ENCODE measurements at regions not wholly inside any gene's neighbourhood (a gene's known extent, or its start where the extent isn't known, plus 50 kb on each side); places are given as distances from the start of the nearest gene placed in this dataset.
"Not testable (repeated sequence)": the region's sequence is repeated elsewhere in the genome, so short reads cannot be mapped to it uniquely, and the experiment has no call there.

GRCh38 chr5:109283086-109283485 lies 126.7 kb downstream of the PJA2 start:
- DNase-seq (ENCODE audit: low spot score); ATAC-seq: not testable (repeated sequence)

- no peak for DNase-seq (ENCODE audit: low spot score)
- no peak for ATAC-seq
Observed at GRCh38 chr5:109281136-109281690, 128.6 kb downstream of the PJA2 start.

- ATAC-seq = no peak
- DNase-seq (ENCODE audit: low spot score) = no peak
Observed at GRCh38 chr5:109278141-109278540, 131.6 kb downstream of the PJA2 start.

GRCh38 chr5:109275919-109276318 lies 133.9 kb downstream of the PJA2 start:
- ATAC-seq (no peak), DNase-seq (ENCODE audit: low spot score) (no peak)

GRCh38 chr5:109273594-109273993 lies 136.2 kb downstream of the PJA2 start:
- DNase-seq (ENCODE audit: low spot score) (no peak), ATAC-seq (no peak)

- no peak for DNase-seq (ENCODE audit: low spot score)
- no peak for ATAC-seq
Observed at GRCh38 chr5:109267283-109267682, 142.5 kb downstream of the PJA2 start.

- DNase-seq (ENCODE audit: low spot score) (no peak), ATAC-seq (no peak)
Observed at GRCh38 chr5:109258755-109259154, 151.0 kb downstream of the PJA2 start.

- DNase-seq (ENCODE audit: low spot score) (no peak), ATAC-seq (peak; percentile 19)
Observed at GRCh38 chr5:109256486-109256885, 153.3 kb downstream of the PJA2 start.

- no peak for ATAC-seq
- DNase-seq (ENCODE audit: low spot score) = no peak
Observed at GRCh38 chr5:109254511-109254910, 155.3 kb downstream of the PJA2 start.

GRCh38 chr5:109253262-109253661 lies 156.5 kb downstream of the PJA2 start:
- DNase-seq (ENCODE audit: low spot score) (no peak), ATAC-seq (no peak)

- ATAC-seq (no peak), DNase-seq (ENCODE audit: low spot score) (no peak)
Observed at GRCh38 chr5:109252731-109253130, 157.0 kb downstream of the PJA2 start.

- ATAC-seq (no peak), DNase-seq (ENCODE audit: low spot score) (no peak)
Observed at GRCh38 chr5:109250533-109251329, 159.0 kb downstream of the PJA2 start.

GRCh38 chr5:109250080-109250479 lies 159.7 kb downstream of the PJA2 start:
- DNase-seq (ENCODE audit: low spot score) (no peak), ATAC-seq (no peak)

GRCh38 chr5:109249126-109249525 lies 160.6 kb downstream of the PJA2 start:
- ATAC-seq (no peak), DNase-seq (ENCODE audit: low spot score) (no peak)

GRCh38 chr5:109247986-109248385 lies 161.8 kb downstream of the PJA2 start:
- ATAC-seq = no peak
- DNase-seq (ENCODE audit: low spot score) = no peak

- no peak for DNase-seq (ENCODE audit: low spot score)
- no peak for ATAC-seq
Observed at GRCh38 chr5:109246841-109247592, 162.8 kb downstream of the PJA2 start.
